A549 (cell line): ENCODE measurements at regions not wholly inside any gene's neighbourhood (a gene's known extent, or its start where the extent isn't known, plus 50 kb on each side); places are given as distances from the start of the nearest gene placed in this dataset.

Experiments used
- ATAC-seq, 2 experiments: fragments of 200-7000 bp in 1 of 2; fragments of >200 bp in 1 of 2; cut with Nextera tagmentation in 1 of 2; cut with Tn5 transposase in 1 of 2; 3 replicates each; pipeline versions ENCODE4 v1.8.0 to v1.9.1; 2018 to 2020; ENCODE audit warnings: mild to moderate bottlenecking in 1 of 2, moderate library complexity in 1 of 2
- CTCF ChIA-PET: fragments of 300-600 bp; sonication (Branson Sonifier 250); formaldehyde crosslinking; extraction: SDS; loops from one replicate; lab custom pipeline; 2021; ENCODE audit warnings: antibody characterized with exemption, inconsistent platforms; lab: Yijun Ruan, JAX
- POLR2A ChIA-PET: fragments of 350-600 bp; formaldehyde crosslinking; extraction: SDS; loops from one replicate; lab custom pipeline; 2021; ENCODE audit warnings: antibody characterized with exemption, inconsistent platforms; lab: Yijun Ruan, JAX
- DNase-seq, 2 experiments: peaks; one replicate each; pipeline versions ENCODE4 v3.0.0 to v3.0.0-alpha.2; 2011 to 2016; ENCODE audit warnings: low read depth in 1 of 2, low spot score in 1 of 2
- FAIRE-seq: peaks from 2 replicates; lab custom pipeline; 2011; peaks lifted over from hg19 to GRCh38; lab: Jason Lieb, UNC
- H3K27ac ChIP-seq, 2 experiments: fragments of >200 bp; sonication (Bioruptor Twin); formaldehyde crosslinking; 3 replicates each; pipeline ENCODE4 v1.5.1; 2016 to 2017
- H3K4me1 ChIP-seq: fragments of >200 bp; sonication (Bioruptor Twin); formaldehyde crosslinking; 3 replicates; pipeline ENCODE4 v1.6.1; 2016
- H3K4me2 ChIP-seq: fragments of >200 bp; sonication (Bioruptor Twin); formaldehyde crosslinking; 3 replicates; pipeline ENCODE4 v1.6.1; 2016
- H3K4me3 ChIP-seq: fragments of >200 bp; sonication (Bioruptor Twin); formaldehyde crosslinking; 3 replicates; pipeline ENCODE4 v1.5.1; 2016
- H3K9me3 ChIP-seq: fragments of >200 bp; sonication (Bioruptor Twin); formaldehyde crosslinking; 3 replicates; pipeline ENCODE4 v1.6.1; 2016
- ATOH8 ChIP-seq: fragments of 250-450 bp; sonication (Bioruptor Pico); IDR thresholded peaks from 2 replicates; pipeline ENCODE4 v1.5.0; 2020; ENCODE audit warnings: low read depth, mild to moderate bottlenecking, moderate library complexity
- BHLHE40 ChIP-seq: IDR thresholded peaks from 2 replicates; pipeline ENCODE4 v1.6.1; 2012; ENCODE audit warnings: low read depth, low read length, inconsistent platforms
- CEBPB ChIP-seq, 2 experiments: fragments of >200 bp in 1 of 2; sonication (Bioruptor Twin) in 1 of 2; formaldehyde crosslinking in 1 of 2; IDR thresholded peaks; 2 replicates each; pipeline ENCODE4 v1.6.1; 2012 to 2016
- CHD4 ChIP-seq: fragments of 200-600 bp; sonication (generic); IDR thresholded peaks from 2 replicates; pipeline ENCODE4 v1.6.1; 2016; ENCODE audit warnings: antibody characterized with exemption, mild to moderate bottlenecking, borderline replicate concordance
- CTCF ChIP-seq: fragments of >200 bp; sonication (Bioruptor Twin); formaldehyde crosslinking; IDR thresholded peaks from 3 replicates; pipeline ENCODE4 v1.5.1; 2016
- ELK1 ChIP-seq: fragments of 150-350 bp; IDR thresholded peaks from 2 replicates; pipeline ENCODE4 v1.6.1; 2014; ENCODE audit warnings: low read depth, mild to moderate bottlenecking, low read length
- ESRRA ChIP-seq: fragments of 150-350 bp; IDR thresholded peaks from 2 replicates; pipeline ENCODE4 v1.6.1; 2014; ENCODE audit warnings: mild to moderate bottlenecking, low read length, borderline replicate concordance
- FOSB ChIP-seq: fragments of 250-450 bp; sonication (Bioruptor Pico); IDR thresholded peaks from 2 replicates; pipeline ENCODE4 v1.5.0; 2020; ENCODE audit warnings: mild to moderate bottlenecking, moderate library complexity
- FOSL2 ChIP-seq, 2 experiments: fragments of 450-650 bp in 1 of 2; fragments of >200 bp in 1 of 2; sonication (Bioruptor Twin) in 1 of 2; formaldehyde crosslinking; IDR thresholded peaks; 2 replicates each; pipeline versions ENCODE4 v1.5.0 to v1.6.1; 2016 to 2020; ENCODE audit warnings: mild to moderate bottlenecking in 1 of 2, moderate library complexity in 1 of 2
- HOXB13 ChIP-seq: fragments of 250-450 bp; sonication (Bioruptor Pico); IDR thresholded peaks from 2 replicates; pipeline ENCODE4 v1.5.0; 2020; ENCODE audit warnings: low read depth, mild to moderate bottlenecking, moderate library complexity
- JUNB ChIP-seq: fragments of >200 bp; sonication (Bioruptor Twin); formaldehyde crosslinking; IDR thresholded peaks from 2 replicates; pipeline ENCODE4 v1.6.1; 2016
- KDM5A ChIP-seq: fragments of 200-600 bp; sonication (generic); IDR thresholded peaks from 2 replicates; pipeline ENCODE4 v1.6.1; 2016; ENCODE audit warnings: antibody characterized with exemption, mild to moderate bottlenecking
- MAFK ChIP-seq: fragments of 450-650 bp; IDR thresholded peaks from 2 replicates; pipeline ENCODE4 v1.6.1; 2014; ENCODE audit not compliant: partially characterized antibody
- MYC ChIP-seq: IDR thresholded peaks from 2 replicates; pipeline ENCODE4 v1.6.1; 2012; ENCODE audit warnings: mild to moderate bottlenecking, inconsistent platforms, low read length, improper control_type of control experiment, borderline replicate concordance
- NFE2L2 ChIP-seq: fragments of 150-350 bp; conservative IDR thresholded peaks from 2 replicates; pipeline ENCODE4 v1.6.1; 2014; ENCODE audit warnings: low read length
- NPAS2 ChIP-seq: fragments of 250-450 bp; sonication (Bioruptor Pico); IDR thresholded peaks from 2 replicates; pipeline ENCODE4 v1.8.0; 2022; ENCODE audit warnings: mild to moderate bottlenecking, moderate library complexity, borderline replicate concordance
- NR3C1 ChIP-seq: fragments of >200 bp; sonication (Bioruptor Twin); formaldehyde crosslinking; IDR thresholded peaks from 3 replicates; pipeline ENCODE4 v1.6.1; 2017
- PBX3 ChIP-seq: IDR thresholded peaks from 2 replicates; pipeline ENCODE4 v1.6.1; 2012
- POLR2A ChIP-seq: IDR thresholded peaks from 2 replicates; pipeline ENCODE4 v1.6.1; 2012; ENCODE audit warnings: mild to moderate bottlenecking, low read length
- POLR2AphosphoS2 ChIP-seq: conservative IDR thresholded peaks from 2 replicates; pipeline ENCODE4 v1.6.1; 2012; ENCODE audit warnings: low read length, improper control_type of control experiment, inconsistent platforms
- RAD21 ChIP-seq, 2 experiments: fragments of >200 bp in 1 of 2; sonication (Bioruptor Twin) in 1 of 2; formaldehyde crosslinking in 1 of 2; IDR thresholded peaks in 1 of 2; conservative IDR thresholded peaks in 1 of 2; 2 replicates in 1 of 2; 3 replicates in 1 of 2; pipeline ENCODE4 v1.6.1; 2012 to 2018; ENCODE audit warnings: inconsistent platforms in 1 of 2
- REST ChIP-seq: fragments of 200-600 bp; sonication (generic); IDR thresholded peaks from 2 replicates; pipeline ENCODE4 v1.6.1; 2016; ENCODE audit warnings: antibody characterized with exemption, mild to moderate bottlenecking, moderate library complexity
- RFX5 ChIP-seq: fragments of 450-650 bp; IDR thresholded peaks from 2 replicates; pipeline ENCODE4 v1.7.1; 2014; ENCODE audit warnings: antibody characterized with exemption, mild to moderate bottlenecking, moderate library complexity
- SMC3 ChIP-seq: fragments of >200 bp; sonication (Bioruptor Twin); formaldehyde crosslinking; IDR thresholded peaks from 3 replicates; pipeline ENCODE4 v1.6.1; 2018; ENCODE audit warnings: inconsistent platforms
- TFCP2L1 ChIP-seq: fragments of 250-450 bp; sonication (Bioruptor Pico); IDR thresholded peaks from 2 replicates; pipeline ENCODE4 v1.5.0; 2021; ENCODE audit warnings: mild to moderate bottlenecking
- ZNF302 ChIP-seq: fragments of 250-450 bp; sonication (Bioruptor Pico); IDR thresholded peaks from 2 replicates; pipeline ENCODE4 v1.9.0; 2021; ENCODE audit warnings: inconsistent platforms, mild to moderate bottlenecking, moderate library complexity
- ZSCAN20 ChIP-seq: fragments of 250-450 bp; sonication (Bioruptor Pico); IDR thresholded peaks from 2 replicates; pipeline ENCODE4 v1.8.0; 2022; ENCODE audit warnings: mild to moderate bottlenecking, moderate library complexity
- WGBS: methylation state at CpG from one replicate; pipeline ENCODE4 v1.1.6; 2017; ENCODE audit errors: missing lambda C conversion rate; 5-methylcytosine and 5-hydroxymethylcytosine counted together

GRCh38 chr12:90562671-90563070 lies 392.3 kb downstream of the CCER1 start (continued):
- no peak for TF ChIP-seq TFCP2L1 (CRISPR knock-in tag)
- TF ChIP-seq POLR2A, result no peak
- TF ChIP-seq POLR2AphosphoS2, result no peak
- TF ChIP-seq FOSL2 (IDR thresholded peaks at IDR 0.05), result no peak
- TF ChIP-seq FOSL2 (CRISPR knock-in tag; IDR thresholded peaks at IDR 0.05), result no peak
- no peak for TF ChIP-seq HOXB13 (CRISPR knock-in tag)
- TF ChIP-seq ZNF302, result no peak
- TF ChIP-seq NFE2L2, result no peak

- no peak overlapping the region for H3K27ac ChIP-seq
- H3K4me3 ChIP-seq, result no peak overlapping the region
- CTCF ChIA-PET, result no interaction called here
- H3K9me3 ChIP-seq, result no peaks in the 10 kb centered on the region
- no peak for DNase-seq
- H3K4me1 ChIP-seq, result no peaks in the 10 kb centered on the region
- TF ChIP-seq RFX5, result no peak
- TF ChIP-seq MYC, result no peak
- TF ChIP-seq SMC3, result no peak
- TF ChIP-seq PBX3, result no peak
- no peak for TF ChIP-seq NR3C1
- no peak for TF ChIP-seq POLR2A
- no peak for TF ChIP-seq FOSB
- TF ChIP-seq ESRRA, result no peak
- TF ChIP-seq MAFK, result no peak
- TF ChIP-seq RAD21 (conservative IDR thresholded peaks at IDR 0.05 in 1 of 2, IDR thresholded peaks at IDR 0.05 in 1 of 2), result no peak
- TF ChIP-seq JUNB, result no peak
- no peak for TF ChIP-seq KDM5A
- no peak for TF ChIP-seq BHLHE40
- TF ChIP-seq CTCF, result no peak
- TF ChIP-seq REST, result no peak
- TF ChIP-seq, all 56 proteins: peak for 0
- H3K4me2 ChIP-seq, result no peak overlapping the region
- WGBS, result 63% methylated on average over 1 of the region's 1 CpG
- POLR2A ChIA-PET, result no interaction called here
- FAIRE-seq (no peak), ATAC-seq (no peak)
These were observed 406.4 kb downstream of the CCER1 start for GRCh38 chr12:90548595-90548994.

GRCh38 chr12:90546511-90546910 lies 408.5 kb downstream of the CCER1 start:
- Histone ChIP-seq H3K4me2 (no peak overlapping the region), H3K4me3 (no peak overlapping the region), H3K4me1 (no peaks in the 10 kb centered on the region), H3K9me3 (no peaks in the 10 kb centered on the region), H3K27ac (no peak overlapping the region)
- DNase-seq (no peak), ATAC-seq (no peak), FAIRE-seq (no peak)
- ChIA-PET POLR2A (no interaction called here), CTCF (no interaction called here)
- 70% methylated on average over 3 of the region's 3 CpGs for WGBS
- TF ChIP-seq ELK1, result no peak
- no peak for TF ChIP-seq CEBPB (IDR thresholded peaks at IDR 0.05)
- TF ChIP-seq ZSCAN20 (CRISPR knock-in tag), result no peak
- no peak for TF ChIP-seq RAD21 (conservative IDR thresholded peaks at IDR 0.05 in 1 of 2, IDR thresholded peaks at IDR 0.05 in 1 of 2)
- no peak for TF ChIP-seq ATOH8 (CRISPR knock-in tag)
- no peak for TF ChIP-seq POLR2A
- no peak for TF ChIP-seq NPAS2 (CRISPR knock-in tag)
- no peak for TF ChIP-seq CTCF
- TF ChIP-seq CHD4, result no peak
